HG02938 (cell line): ENCODE measurements at regions not wholly inside any gene's neighbourhood (a gene's known extent, or its start where the extent isn't known, plus 50 kb on each side); places are given as distances from the start of the nearest gene placed in this dataset.
"Not testable (repeated sequence)": the region's sequence is repeated elsewhere in the genome, so short reads cannot be mapped to it uniquely, and the experiment has no call there.

Source experiments
- ATAC-seq: cut with Tn5 transposase; IDR thresholded peaks from one replicate; pipeline ENCODE4 v1.9.1; 2021; ENCODE audit warnings: mild to moderate bottlenecking, moderate library complexity; ENCODE audit not compliant: unreplicated experiment

- ATAC-seq, result no peak
Observed at GRCh38 chr2:16211341-16211740, 271.0 kb downstream of the MYCN start.

DNA sequence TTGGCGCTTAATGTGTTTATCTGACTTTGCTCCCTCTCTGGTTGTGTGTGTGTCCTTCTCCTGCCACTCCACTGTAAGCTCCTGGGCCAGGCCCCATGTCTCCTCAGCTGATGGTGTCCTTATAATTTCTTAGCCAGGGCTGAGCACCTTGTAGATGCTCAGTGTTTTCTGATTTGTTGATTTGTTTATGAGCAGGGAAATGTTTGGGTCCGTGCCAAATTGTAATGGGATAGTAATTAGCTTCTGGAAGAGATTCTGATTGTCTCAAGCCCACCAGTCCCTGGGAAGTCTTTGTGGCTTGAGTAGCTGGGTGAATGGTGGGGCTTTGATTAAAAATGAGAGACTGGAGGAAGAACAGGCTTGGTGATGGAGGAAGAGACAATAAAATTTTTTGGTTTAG lies 270.5 kb downstream of the MYCN start:
- no peak for ATAC-seq

- ATAC-seq, result no peak
Observed at GRCh38 chr2:16209799-16210198, 269.4 kb downstream of the MYCN start.

DNA sequence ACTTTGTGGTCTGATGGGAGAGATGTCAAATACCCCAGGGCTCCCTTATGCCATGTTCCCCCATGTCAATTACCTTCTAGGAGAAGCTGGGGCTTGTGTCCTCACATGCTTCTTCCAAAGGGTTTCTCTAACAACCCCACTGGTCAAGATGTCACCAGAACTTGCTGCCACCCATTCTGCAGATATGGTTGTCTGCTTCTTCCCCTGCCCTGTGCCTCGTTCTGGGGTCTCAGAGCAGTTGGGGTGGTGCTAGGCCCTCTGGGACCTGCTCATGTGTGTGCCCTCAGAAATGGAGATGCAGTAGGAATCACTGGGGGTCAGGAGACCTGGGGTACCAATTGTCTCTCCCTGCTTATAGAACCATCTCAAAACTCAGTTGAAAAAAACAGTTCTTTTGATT lies 268.6 kb downstream of the MYCN start:
- no peak for ATAC-seq

GRCh38 chr2:16208241-16208797 lies 268.0 kb downstream of the MYCN start:
- ATAC-seq, result no peak

DNA sequence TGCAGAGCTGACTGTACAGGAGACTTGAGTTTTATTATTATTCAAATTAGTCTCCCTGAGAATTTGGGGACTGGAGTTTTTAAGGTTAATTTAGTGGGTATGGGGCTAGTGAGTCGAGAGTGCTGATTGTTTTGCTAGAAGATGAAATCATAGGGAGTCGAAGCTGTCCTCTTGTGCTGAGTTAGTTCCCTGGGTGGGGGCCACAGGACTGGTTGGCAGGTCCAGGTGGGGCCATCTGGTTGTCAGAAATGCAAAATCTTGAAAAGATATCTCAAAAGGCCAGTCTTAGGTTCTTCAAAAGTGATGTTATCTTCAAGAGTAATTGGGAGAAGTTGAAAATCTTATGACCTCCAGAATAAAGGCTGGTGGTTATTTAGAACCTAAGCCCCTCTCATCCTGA lies 267.3 kb downstream of the MYCN start:
- ATAC-seq, result no peak

DNA sequence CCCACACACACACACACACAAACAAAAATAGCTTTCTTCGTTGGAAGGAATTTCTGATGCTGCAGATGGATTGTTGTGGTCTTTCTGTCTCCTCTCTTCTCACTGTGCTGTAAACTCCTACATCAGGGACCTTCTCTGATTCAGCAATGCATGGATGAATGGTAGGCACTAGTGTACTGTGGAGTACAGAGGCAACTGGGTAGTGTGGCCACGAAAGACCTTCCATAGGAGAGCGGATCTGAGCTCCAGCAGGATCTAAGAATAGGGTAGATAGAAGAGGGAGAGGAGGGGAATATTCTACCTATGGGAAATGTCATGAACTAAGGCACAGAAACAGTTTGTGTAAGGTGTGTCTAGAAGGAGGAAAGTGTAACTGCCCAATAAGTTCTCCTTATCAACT lies 266.8 kb downstream of the MYCN start:
- no peak for ATAC-seq

DNA sequence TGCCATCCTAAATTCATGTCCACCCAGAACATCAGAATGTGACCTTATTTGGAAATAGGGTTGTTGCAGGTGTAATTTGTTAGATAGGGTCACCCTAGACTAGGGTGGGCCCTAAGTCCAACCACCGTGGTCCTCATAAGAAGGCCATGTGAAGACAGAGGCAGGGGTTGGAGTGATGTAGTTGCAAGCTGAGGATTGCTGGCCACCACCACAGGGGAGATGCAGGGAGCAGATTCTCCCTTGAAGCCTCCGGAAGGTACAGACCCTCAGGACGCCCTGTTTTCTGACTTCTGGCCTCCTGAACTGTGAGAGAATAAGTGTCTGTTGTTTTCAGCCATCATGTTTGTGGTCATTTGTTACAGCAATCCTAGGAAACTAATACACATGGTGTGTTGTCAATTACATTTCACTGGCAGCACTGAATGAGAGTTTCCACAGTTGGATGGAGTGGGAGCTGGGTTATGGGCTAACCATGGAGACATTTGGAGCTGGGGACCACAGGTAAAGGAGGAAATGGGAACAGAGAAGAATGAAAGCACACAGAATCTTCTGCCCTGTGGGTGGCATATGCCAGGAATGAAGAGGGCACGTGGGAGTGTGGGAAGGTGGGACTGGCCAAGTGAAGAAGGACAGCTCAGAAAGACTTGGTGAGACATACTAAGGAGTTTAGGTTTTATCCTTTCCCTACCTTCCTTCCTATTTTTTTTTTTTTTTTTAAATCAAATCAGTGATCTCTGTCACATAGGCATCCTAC lies 266.0 kb downstream of the MYCN start:
- no peak for ATAC-seq

DNA sequence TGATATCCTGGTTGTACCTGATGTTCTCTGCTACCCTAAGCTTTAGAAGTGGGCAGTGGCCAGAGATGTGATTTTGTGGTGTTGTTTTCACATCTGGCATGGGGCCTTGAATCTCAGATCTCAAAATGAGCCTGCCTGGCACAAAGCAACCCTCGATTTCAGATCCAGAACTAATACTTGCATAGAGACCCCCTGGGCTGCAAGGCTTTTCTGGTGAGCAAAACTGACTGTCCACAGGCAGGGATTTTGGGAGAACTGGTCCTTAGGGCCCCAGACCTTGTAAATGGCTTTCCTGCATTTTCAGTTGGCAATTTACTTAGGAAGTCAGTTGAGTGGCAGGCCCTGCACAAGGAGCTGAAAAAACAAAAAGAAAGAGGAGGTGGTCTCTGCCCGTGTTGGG lies 265.3 kb downstream of the MYCN start:
- no peak for ATAC-seq

GRCh38 chr2:16204886-16205620 lies 264.7 kb downstream of the MYCN start:
- no peak for ATAC-seq

- no peak for ATAC-seq
Observed at GRCh38 chr2:16204251-16204650, 263.9 kb downstream of the MYCN start.

DNA sequence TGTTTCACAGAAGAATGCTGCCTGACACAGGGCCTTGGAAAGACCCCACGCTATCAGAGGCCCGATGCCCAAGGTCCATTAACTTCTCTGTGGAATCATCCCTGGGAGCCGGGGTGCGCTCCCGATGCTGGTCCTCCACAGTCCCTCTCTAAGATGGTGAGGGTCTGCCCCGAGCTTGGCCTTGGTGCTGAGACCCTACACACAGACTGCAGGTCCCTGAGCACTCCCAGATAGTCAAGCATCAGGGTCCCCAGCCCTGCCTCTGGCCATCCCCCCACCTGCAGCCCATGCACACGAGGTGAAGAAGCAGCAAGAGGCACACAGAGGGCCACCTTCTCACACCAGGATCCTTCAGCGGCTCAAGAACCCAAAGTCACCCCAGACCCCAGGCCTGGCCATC lies 263.3 kb downstream of the MYCN start:
- ATAC-seq, result no peak

DNA sequence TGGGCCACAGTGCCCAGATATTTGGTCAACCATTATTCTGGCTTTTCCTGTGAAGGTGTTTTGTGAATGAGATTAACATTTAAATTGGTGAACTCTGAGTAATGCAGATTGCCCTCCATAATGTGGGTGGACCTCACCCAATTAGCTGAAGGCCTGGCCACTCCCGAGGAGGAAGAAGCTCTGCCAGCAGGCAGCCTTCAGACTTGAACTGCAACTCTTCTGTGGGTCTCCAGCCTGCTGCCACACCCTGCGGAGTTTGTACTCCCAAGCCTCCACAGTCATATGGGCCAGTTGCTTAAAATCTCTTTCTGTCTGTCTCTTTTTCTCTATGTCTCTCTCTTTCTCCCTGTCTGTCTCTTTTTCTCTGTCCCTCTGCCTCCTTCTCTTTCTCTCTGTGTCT lies 262.7 kb downstream of the MYCN start:
- no peak for ATAC-seq

GRCh38 chr2:16202266-16203020 lies 262.1 kb downstream of the MYCN start:
- ATAC-seq, result no peak

DNA sequence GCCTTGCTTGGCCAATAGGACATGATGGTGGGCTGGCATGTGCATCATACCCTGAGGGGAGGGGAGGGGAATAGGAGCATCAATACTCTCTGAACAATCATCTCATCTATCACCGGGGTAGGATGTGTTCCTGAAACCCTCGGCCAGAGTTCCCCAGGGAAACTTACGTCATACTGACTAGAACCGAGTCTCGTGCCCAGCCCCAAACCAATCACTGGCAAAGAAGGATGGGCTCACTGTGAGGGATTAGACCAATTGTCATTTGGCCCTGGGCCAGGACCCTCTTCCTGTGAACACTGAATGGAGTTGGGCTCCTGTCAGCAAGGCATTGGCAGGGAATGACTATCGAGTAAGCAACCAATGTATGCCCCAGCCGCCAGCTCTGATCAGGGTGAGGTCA lies 261.5 kb downstream of the MYCN start:
- no peak for ATAC-seq

- no peak for ATAC-seq
Observed at GRCh38 chr2:16200554-16201193, 260.3 kb downstream of the MYCN start.

GRCh38 chr2:16199882-16200553 lies 259.7 kb downstream of the MYCN start:
- no peak for ATAC-seq

- ATAC-seq, result not testable (repeated sequence)
Observed at GRCh38 chr2:16199241-16199640, 258.9 kb downstream of the MYCN start.

- ATAC-seq, result no peak
Observed at GRCh38 chr2:16198166-16198912, 258.0 kb downstream of the MYCN start.
